ENCODE measurements at regions not wholly inside any gene's neighbourhood (a gene's known extent, or its start where the extent isn't known, plus 50 kb on each side); places are given as distances from the start of the nearest gene placed in this dataset.

DNA sequence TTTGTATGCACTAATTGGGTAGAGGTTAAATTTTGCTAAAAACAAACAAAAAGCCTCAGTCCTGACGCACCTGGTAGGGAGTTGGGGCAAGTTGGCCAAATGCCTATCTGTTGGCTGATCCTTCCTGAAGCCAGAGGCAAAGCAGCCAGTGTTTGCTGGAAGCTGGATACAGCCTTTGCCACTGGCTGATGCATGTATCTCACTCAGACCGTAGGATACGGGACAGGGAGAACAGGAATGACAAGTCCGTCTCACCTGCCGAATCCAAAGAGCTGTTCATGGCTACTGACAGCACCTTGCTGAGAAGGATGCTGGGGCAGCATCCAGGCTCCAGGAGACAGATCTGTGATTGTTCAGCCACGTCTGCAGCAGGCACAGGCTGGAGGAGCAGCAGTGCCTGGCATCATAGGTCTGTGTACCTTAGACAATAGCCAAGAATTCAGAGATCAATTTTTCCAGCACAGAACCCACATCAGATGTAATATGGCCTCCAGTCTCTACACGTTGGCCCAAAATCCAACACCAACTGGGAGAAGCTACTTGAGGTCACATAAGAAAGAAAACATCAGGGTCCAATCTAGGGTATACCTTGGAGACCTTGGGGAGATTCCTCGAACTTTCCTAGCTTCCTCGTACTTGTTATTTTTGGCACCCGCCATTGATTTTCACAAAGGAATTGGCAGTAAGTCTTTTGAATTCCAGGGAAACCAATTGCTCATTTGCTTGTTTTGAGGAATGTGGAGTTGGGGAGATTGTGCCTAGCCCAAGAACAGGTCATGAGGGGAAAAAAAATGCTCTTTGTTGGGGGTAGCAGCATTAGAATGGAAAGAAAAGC is 108.5 kb upstream of the ARMC2 start:
- DNase-seq (ENCODE audit: low read depth) = no peak
- TF ChIP-seq CTCF (IDR thresholded peaks at IDR 0.05; ENCODE audit: control insufficient read depth, insufficient read depth, low read depth, low read length, missing control alignments) = no peak
- H3K4me3 ChIP-seq (ENCODE audit: control insufficient read depth, low read depth, low read length) = no peak overlapping the region

DNA sequence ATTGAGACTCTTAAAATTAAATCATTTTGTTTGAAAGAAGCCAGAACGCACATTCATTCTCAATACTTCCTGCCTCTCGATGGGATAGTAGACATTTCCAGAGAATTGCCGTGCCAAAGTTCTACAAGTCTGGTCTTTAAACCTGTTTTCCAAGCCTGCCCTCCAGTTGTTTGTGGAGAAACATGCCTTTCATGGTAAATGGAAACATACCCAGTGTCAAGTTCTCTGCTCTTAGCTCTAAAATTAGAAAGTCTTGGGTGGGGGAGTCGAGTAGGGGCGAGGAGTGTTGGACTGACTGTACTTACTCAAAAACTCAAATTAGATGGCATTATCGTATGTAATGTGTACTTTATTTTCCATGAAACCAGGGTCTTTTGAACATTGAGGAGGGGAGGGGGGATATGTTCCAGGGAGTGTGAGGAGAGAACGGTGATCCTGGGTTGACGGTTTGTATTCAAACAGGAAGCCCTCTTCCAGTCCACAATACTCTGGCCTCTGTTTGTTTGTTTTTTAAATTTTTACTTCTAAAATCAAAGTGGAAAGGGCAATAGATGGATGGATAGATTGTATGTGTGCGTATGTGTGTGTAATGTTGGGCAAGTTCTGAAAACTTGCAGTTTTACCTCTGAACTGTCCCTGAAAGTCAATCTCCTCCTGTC is 106.8 kb upstream of the ARMC2 start:
- no peak for TF ChIP-seq CTCF (IDR thresholded peaks at IDR 0.05; ENCODE audit: control insufficient read depth, insufficient read depth, low read depth, low read length, missing control alignments)
- DNase-seq (ENCODE audit: low read depth) = no peak
- no peak overlapping the region for H3K4me3 ChIP-seq (ENCODE audit: control insufficient read depth, low read depth, low read length)

DNA sequence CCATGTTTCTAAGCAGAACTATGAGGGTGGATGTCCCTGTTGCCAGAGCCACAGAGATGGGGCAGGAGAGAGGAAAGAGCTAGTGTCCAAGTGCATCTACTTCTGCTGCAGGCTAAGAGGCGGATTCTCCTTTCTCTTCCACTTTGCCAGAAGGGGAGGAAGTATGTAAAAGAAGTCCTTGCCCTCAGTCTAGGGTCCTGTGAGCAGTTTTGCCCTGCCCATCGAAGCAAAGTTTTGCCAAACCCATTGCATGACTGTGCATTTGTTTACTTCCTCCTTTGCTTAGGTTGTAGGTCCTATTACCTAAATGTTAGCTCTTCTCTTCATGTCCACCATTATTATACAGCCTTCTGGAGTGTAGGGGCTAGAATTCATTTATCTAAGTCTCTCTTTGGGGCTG is 106.2 kb upstream of the ARMC2 start:
- no peak for TF ChIP-seq CTCF (IDR thresholded peaks at IDR 0.05; ENCODE audit: control insufficient read depth, insufficient read depth, low read depth, low read length, missing control alignments)
- no peak overlapping the region for H3K4me3 ChIP-seq (ENCODE audit: control insufficient read depth, low read depth, low read length)
- no peak for DNase-seq (ENCODE audit: low read depth)

GRCh38 chr6:108744244-108744972 is 103.8 kb upstream of the ARMC2 start:
- no peak for DNase-seq (ENCODE audit: low read depth)
- H3K4me3 ChIP-seq (ENCODE audit: control insufficient read depth, low read depth, low read length) = no peak overlapping the region
- TF ChIP-seq CTCF (IDR thresholded peaks at IDR 0.05; ENCODE audit: control insufficient read depth, insufficient read depth, low read depth, low read length, missing control alignments) = no peak

- DNase-seq (ENCODE audit: low read depth) = no peak
- TF ChIP-seq CTCF (IDR thresholded peaks at IDR 0.05; ENCODE audit: control insufficient read depth, insufficient read depth, low read depth, low read length, missing control alignments) = no peak
- no peak overlapping the region for H3K4me3 ChIP-seq (ENCODE audit: control insufficient read depth, low read depth, low read length)
These were observed 103.2 kb upstream of the ARMC2 start for GRCh38 chr6:108744996-108745395.

DNA sequence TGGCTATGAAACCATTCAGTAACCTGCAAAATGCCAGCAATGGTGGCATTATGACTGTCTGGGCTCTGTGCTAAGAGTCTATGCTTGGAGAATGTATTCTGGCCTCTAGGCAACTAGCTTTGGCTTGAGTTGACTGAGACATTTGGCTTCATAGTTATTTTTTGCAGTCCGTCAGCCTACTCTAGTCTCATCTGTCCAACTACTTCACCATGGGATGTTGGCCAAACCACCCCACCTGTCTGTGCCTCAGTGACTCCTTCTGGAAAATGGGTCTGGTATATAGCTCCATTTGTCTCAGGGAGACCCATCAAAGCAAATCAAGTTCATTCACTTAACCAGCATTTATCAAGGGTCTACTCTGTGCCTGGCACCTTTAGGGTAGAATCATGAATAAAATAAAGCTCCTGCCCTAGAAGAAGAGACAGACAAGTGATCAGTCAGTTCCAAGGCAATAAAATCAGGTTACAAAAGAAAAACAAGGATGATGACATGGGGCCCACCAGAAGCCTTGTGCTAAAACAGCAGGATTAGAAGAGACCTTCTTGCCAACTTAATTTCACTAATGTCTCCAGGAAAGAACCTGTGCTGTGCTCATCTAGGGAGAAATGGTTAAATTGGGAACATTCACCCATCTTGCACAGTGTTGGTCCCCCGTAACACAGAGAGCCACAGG is 102.4 kb upstream of the ARMC2 start:
- no peak overlapping the region for H3K4me3 ChIP-seq (ENCODE audit: control insufficient read depth, low read depth, low read length)
- TF ChIP-seq CTCF (IDR thresholded peaks at IDR 0.05; ENCODE audit: control insufficient read depth, insufficient read depth, low read depth, low read length, missing control alignments) = no peak
- DNase-seq (ENCODE audit: low read depth) = no peak
